C4-2B (cell line): ENCODE measurements at regions not wholly inside any gene's neighbourhood (a gene's known extent, or its start where the extent isn't known, plus 50 kb on each side); places are given as distances from the start of the nearest gene placed in this dataset.

Source experiments
- H3K27ac ChIP-seq: fragments of 450-650 bp; 2 replicates; pipeline ENCODE4 v1.5.1; 2017
- CTCF ChIP-seq: fragments of 450-650 bp; conservative IDR thresholded peaks from 2 replicates; pipeline ENCODE4 v1.5.1; 2017; ENCODE audit warnings: mild to moderate bottlenecking
- ZFX ChIP-seq: fragments of 450-650 bp; IDR thresholded peaks from 2 replicates; pipeline ENCODE4 v1.6.1; 2017

GRCh38 chr13:73331556-73331955 is 272.8 kb downstream of the KLF5 start:
- TF ChIP-seq CTCF: no peak
- no peak overlapping the region for H3K27ac ChIP-seq

- H3K27ac ChIP-seq: no peak overlapping the region
- no peak for TF ChIP-seq ZFX
- TF ChIP-seq CTCF: no peak
These were observed 270.6 kb downstream of the KLF5 start for GRCh38 chr13:73329355-73329754.

- TF ChIP-seq ZFX: no peak
- TF ChIP-seq CTCF: no peak
- no peak overlapping the region for H3K27ac ChIP-seq
These were observed 268.8 kb downstream of the KLF5 start for GRCh38 chr13:73327579-73327978.

GRCh38 chr13:73325723-73326558 is 267.1 kb downstream of the KLF5 start:
- no peak overlapping the region for H3K27ac ChIP-seq
- TF ChIP-seq CTCF: no peak
- no peak for TF ChIP-seq ZFX

- H3K27ac ChIP-seq: no peak overlapping the region
- no peak for TF ChIP-seq ZFX
- no peak for TF ChIP-seq CTCF
These were observed 266.3 kb downstream of the KLF5 start for GRCh38 chr13:73324842-73325722.

GRCh38 chr13:73323615-73324014 is 264.8 kb downstream of the KLF5 start:
- no peak overlapping the region for H3K27ac ChIP-seq
- TF ChIP-seq ZFX (no peak), CTCF (no peak)

- TF ChIP-seq ZFX: no peak
- no peak for TF ChIP-seq CTCF
These were observed 262.2 kb downstream of the KLF5 start for GRCh38 chr13:73321043-73321442.

More at GRCh38 chr13:73321043-73321442, 262.2 kb downstream of the KLF5 start:
- no peak overlapping the region for H3K27ac ChIP-seq
